Esophagus muscularis mucosa (tissue), 3 donors: ENCODE measurements at regions not wholly inside any gene's neighbourhood (a gene's known extent, or its start where the extent isn't known, plus 50 kb on each side); places are given as distances from the start of the nearest gene placed in this dataset.

Source experiments
- POLR2A ChIP-seq: fragments of 450-650 bp; IDR thresholded peaks from one replicate; pipeline ENCODE4 v1.6.1; 2017; ENCODE audit warnings: antibody characterized with exemption, moderate library complexity, mild to moderate bottlenecking, low read depth
- TF ChIP-seq, protein P1 (sequence below), 3 experiments: fragments of 200-600 bp in 2 of 3; fragments of 450-650 bp in 1 of 3; sonication (generic) in 2 of 3; IDR thresholded peaks; one replicate each; pipeline ENCODE4 v1.5.1; 2017 to 2019; ENCODE audit warnings: antibody characterized with exemption in 3 of 3, mild to moderate bottlenecking in 2 of 3, moderate library complexity in 1 of 3

DNA sequence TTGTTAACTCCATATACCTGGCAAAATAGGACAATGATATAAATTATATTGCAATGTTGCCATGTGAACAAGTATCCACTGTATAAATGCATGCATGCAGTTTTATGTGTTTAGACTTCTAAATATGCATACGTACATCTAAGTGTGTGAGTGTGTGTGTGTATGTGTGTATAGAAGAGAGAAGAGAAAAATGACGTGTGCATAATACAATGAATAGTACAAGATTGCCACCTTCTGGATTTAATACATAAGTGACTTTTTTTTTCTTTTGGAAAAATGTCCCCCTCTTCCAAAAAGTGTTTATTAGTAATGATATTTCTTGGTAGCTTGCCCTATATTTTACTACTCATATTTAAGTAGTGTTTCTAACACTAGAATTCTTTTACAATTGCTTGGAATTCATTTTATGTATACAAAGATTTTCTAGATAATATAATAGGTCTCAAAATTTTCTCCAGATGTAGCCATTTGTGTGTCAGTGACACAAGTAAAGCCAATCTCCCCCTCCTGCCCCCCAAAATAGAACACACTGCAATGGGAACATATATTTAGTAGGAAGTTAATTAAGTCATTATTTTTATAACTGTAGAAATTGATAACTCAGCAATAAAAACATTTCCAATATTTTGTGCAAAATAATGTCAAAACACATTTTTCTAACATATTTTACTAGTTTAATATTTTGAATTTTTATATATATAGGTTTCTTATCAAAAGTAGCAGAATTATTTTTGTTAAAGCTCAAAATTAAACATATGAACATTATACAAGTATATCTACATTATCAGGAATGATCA, 783.3 kb upstream of the ATXN8OS start:
- no peak for TF ChIP-seq POLR2A
- TF ChIP-seq, protein P1, sequence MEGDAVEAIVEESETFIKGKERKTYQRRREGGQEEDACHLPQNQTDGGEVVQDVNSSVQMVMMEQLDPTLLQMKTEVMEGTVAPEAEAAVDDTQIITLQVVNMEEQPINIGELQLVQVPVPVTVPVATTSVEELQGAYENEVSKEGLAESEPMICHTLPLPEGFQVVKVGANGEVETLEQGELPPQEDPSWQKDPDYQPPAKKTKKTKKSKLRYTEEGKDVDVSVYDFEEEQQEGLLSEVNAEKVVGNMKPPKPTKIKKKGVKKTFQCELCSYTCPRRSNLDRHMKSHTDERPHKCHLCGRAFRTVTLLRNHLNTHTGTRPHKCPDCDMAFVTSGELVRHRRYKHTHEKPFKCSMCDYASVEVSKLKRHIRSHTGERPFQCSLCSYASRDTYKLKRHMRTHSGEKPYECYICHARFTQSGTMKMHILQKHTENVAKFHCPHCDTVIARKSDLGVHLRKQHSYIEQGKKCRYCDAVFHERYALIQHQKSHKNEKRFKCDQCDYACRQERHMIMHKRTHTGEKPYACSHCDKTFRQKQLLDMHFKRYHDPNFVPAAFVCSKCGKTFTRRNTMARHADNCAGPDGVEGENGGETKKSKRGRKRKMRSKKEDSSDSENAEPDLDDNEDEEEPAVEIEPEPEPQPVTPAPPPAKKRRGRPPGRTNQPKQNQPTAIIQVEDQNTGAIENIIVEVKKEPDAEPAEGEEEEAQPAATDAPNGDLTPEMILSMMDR (IDR thresholded peaks at IDR 0.05): no peak
